ENCODE measurements at regions not wholly inside any gene's neighbourhood (a gene's known extent, or its start where the extent isn't known, plus 50 kb on each side); places are given as distances from the start of the nearest gene placed in this dataset.

- Histone ChIP-seq H3K27me3 (no peaks in the 10 kb centered on the region), H3K27ac (no peak overlapping the region), H3K4me1 (replicated peaks in 1 of 2) (no peaks in the 10 kb centered on the region), H3K36me3 (replicated peaks in 1 of 2) (no peaks in the 10 kb centered on the region), H3K4me3 (no peak overlapping the region), H3K9me3 (replicated peaks in 1 of 3) (no peaks in the 10 kb centered on the region)
- intact Hi-C loops (cut with DNase I), result no loop called here
- TF ChIP-seq CTCF (IDR thresholded peaks at IDR 0.05) (no peak), POLR2A (IDR thresholded peaks at IDR 0.05) (no peak)
- no peak for DNase-seq
- 69 to 80% (median 77%) methylated on average over 4 of the region's 4 CpGs for WGBS, 4 donors
These were observed 167.9 kb downstream of the AXIN2 start for GRCh38 chr17:65393514-65393913.

GRCh38 chr17:65389949-65390348 lies 171.5 kb downstream of the AXIN2 start:
- 64 to 74% (median 66%) methylated on average over 4 of the region's 4 CpGs for WGBS, 4 donors
- intact Hi-C loops (cut with DNase I), result no loop called here
- no peak overlapping the region for H3K27ac ChIP-seq
- no peaks in the 10 kb centered on the region for H3K27me3 ChIP-seq
- no peaks in the 10 kb centered on the region for H3K36me3 ChIP-seq (replicated peaks in 1 of 2)
- DNase-seq, result peak in 3 of 7 donors; percentile 17 to 34 (median 21)
- no peaks in the 10 kb centered on the region for H3K9me3 ChIP-seq (replicated peaks in 1 of 3)
- TF ChIP-seq CTCF (IDR thresholded peaks at IDR 0.05) (no peak), POLR2A (IDR thresholded peaks at IDR 0.05) (no peak)
- no peak overlapping the region for H3K4me3 ChIP-seq
- H3K4me1 ChIP-seq (replicated peaks in 1 of 2), result no peaks in the 10 kb centered on the region

- H3K27ac ChIP-seq, result no peak overlapping the region
- TF ChIP-seq CTCF (IDR thresholded peaks at IDR 0.05) (no peak), POLR2A (IDR thresholded peaks at IDR 0.05) (no peak)
- peak in 1 of 7 donors; percentile 13 for DNase-seq
- H3K4me1 ChIP-seq (replicated peaks in 1 of 2), result no peaks in the 10 kb centered on the region
- H3K27me3 ChIP-seq, result no peaks in the 10 kb centered on the region
- H3K4me3 ChIP-seq, result no peak overlapping the region
- H3K9me3 ChIP-seq (replicated peaks in 1 of 3), result no peaks in the 10 kb centered on the region
- 82 to 100% (median 96%) methylated on average over 1 of the region's 1 CpG for WGBS, 4 donors
- no peaks in the 10 kb centered on the region for H3K36me3 ChIP-seq (replicated peaks in 1 of 2)
- intact Hi-C loops (cut with DNase I), result no loop called here
These were observed 172.0 kb downstream of the AXIN2 start for GRCh38 chr17:65389426-65389825.

- Histone ChIP-seq H3K27me3 (no peaks in the 10 kb centered on the region), H3K9me3 (replicated peaks in 1 of 3) (no peaks in the 10 kb centered on the region), H3K27ac (no peak overlapping the region), H3K4me3 (no peak overlapping the region), H3K36me3 (replicated peaks in 1 of 2) (no peaks in the 10 kb centered on the region), H3K4me1 (replicated peaks in 1 of 2) (no peaks in the 10 kb centered on the region)
- TF ChIP-seq CTCF (IDR thresholded peaks at IDR 0.05) (no peak), POLR2A (IDR thresholded peaks at IDR 0.05) (no peak)
- intact Hi-C loops (cut with DNase I), result no loop called here
- DNase-seq, result no peak
- WGBS, 4 donors, result 22 to 53% (median 36%) methylated on average over 1 of the region's 1 CpG
These were observed 172.5 kb downstream of the AXIN2 start for GRCh38 chr17:65388911-65389310.
